Liver (tissue), 8 donors: ENCODE measurements at regions not wholly inside any gene's neighbourhood (a gene's known extent, or its start where the extent isn't known, plus 50 kb on each side); places are given as distances from the start of the nearest gene placed in this dataset.
"Not testable (repeated sequence)": the region's sequence is repeated elsewhere in the genome, so short reads cannot be mapped to it uniquely, and the experiment has no call there.

ENCODE experiments used
- DNase-seq: peaks from one replicate; pipeline ENCODE4 v3.0.0-alpha.2; 2017; ENCODE audit warnings: low spot score
- H3K27ac ChIP-seq, 2 donors: one replicate each; pipeline ENCODE4 v1.7.0; 2013; ENCODE audit warnings: inconsistent platforms in 2 of 2, low read length in 2 of 2, control low read depth in 1 of 2, low read depth in 1 of 2, mild to moderate bottlenecking in 1 of 2
- H3K27me3 ChIP-seq, 4 donors: one replicate each; pipeline versions ENCODE4 v1.6.1 to v1.7.0; 2013; ENCODE audit warnings: low read length in 3 of 4, inconsistent platforms in 1 of 4, mild to moderate bottlenecking in 1 of 4, moderate library complexity in 1 of 4; ENCODE audit not compliant: control insufficient read depth in 4 of 4, insufficient read depth in 4 of 4
- H3K36me3 ChIP-seq, 4 donors: one replicate each; pipeline versions ENCODE4 v1.6.1 to v1.7.0; 2013; ENCODE audit warnings: low read length in 3 of 4, mild to moderate bottlenecking in 3 of 4, low read depth in 1 of 4, moderate library complexity in 1 of 4; ENCODE audit not compliant: control insufficient read depth in 4 of 4, insufficient read depth in 3 of 4
- H3K4me1 ChIP-seq, 4 donors: one replicate each; pipeline versions ENCODE4 v1.6.1 to v1.7.0; 2013; ENCODE audit warnings: low read length in 3 of 4, mild to moderate bottlenecking in 3 of 4, moderate library complexity in 1 of 4; ENCODE audit not compliant: control insufficient read depth in 4 of 4, insufficient read depth in 4 of 4
- H3K4me3 ChIP-seq, 3 donors: one replicate each; pipeline versions ENCODE4 v1.6.1 to v1.7.0; 2013; ENCODE audit warnings: low read length in 3 of 3, control low read depth in 1 of 3, low read depth in 1 of 3, mild to moderate bottlenecking in 1 of 3
- H3K9ac ChIP-seq, 2 donors: one replicate each; pipeline ENCODE4 v1.7.0; 2013; ENCODE audit warnings: low read length in 2 of 2, mild to moderate bottlenecking in 2 of 2, moderate library complexity in 2 of 2, control low read depth in 1 of 2, low read depth in 1 of 2
- H3K9me3 ChIP-seq, 4 donors: one replicate each; pipeline versions ENCODE4 v1.6.1 to v1.7.0; 2013; ENCODE audit warnings: low read length in 3 of 4; ENCODE audit not compliant: control insufficient read depth in 4 of 4
- ATF3 ChIP-seq: IDR thresholded peaks from 2 replicates; pipeline ENCODE4 v1.6.1; 2016; ENCODE audit warnings: antibody characterized with exemption
- CTCF ChIP-seq: fragments of 150-350 bp; IDR thresholded peaks from 2 replicates; pipeline ENCODE4 v1.5.1; 2017; ENCODE audit warnings: improper control_type of control experiment, low read depth, low read length; ENCODE audit not compliant: missing input control
- EGR1 ChIP-seq, 2 donors: IDR thresholded peaks; 2 replicates each; pipeline ENCODE4 v1.6.1; 2016 to 2018; ENCODE audit warnings: antibody characterized with exemption in 2 of 2, low read depth in 2 of 2
- FOXA1 ChIP-seq: IDR thresholded peaks from 2 replicates; pipeline ENCODE4 v1.6.1; 2016; ENCODE audit warnings: antibody characterized with exemption
- FOXA2 ChIP-seq: IDR thresholded peaks from 2 replicates; pipeline ENCODE4 v1.6.1; 2016; ENCODE audit warnings: antibody characterized with exemption
- GABPA ChIP-seq, 2 donors: IDR thresholded peaks in 1 of 2; conservative IDR thresholded peaks in 1 of 2; 2 replicates each; pipeline ENCODE4 v1.6.1; 2016; ENCODE audit warnings: antibody characterized with exemption in 2 of 2, mild to moderate bottlenecking in 1 of 2, moderate library complexity in 1 of 2
- HNF4A ChIP-seq, 2 donors: conservative IDR thresholded peaks; 2 replicates each; pipeline ENCODE4 v1.6.1; 2016; ENCODE audit warnings: antibody characterized with exemption in 2 of 2, mild to moderate bottlenecking in 2 of 2
- HNF4G ChIP-seq: IDR thresholded peaks from 2 replicates; pipeline ENCODE4 v1.6.1; 2016; ENCODE audit warnings: antibody characterized with exemption
- JUND ChIP-seq, 2 donors: IDR thresholded peaks; 2 replicates each; pipeline ENCODE4 v1.6.1; 2016; ENCODE audit warnings: antibody characterized with exemption in 2 of 2
- MAX ChIP-seq: IDR thresholded peaks from 2 replicates; pipeline ENCODE4 v1.6.1; 2016; ENCODE audit warnings: antibody characterized with exemption
- NR2F2 ChIP-seq: IDR thresholded peaks from 2 replicates; pipeline ENCODE4 v1.6.1; 2016; ENCODE audit warnings: antibody characterized with exemption
- REST ChIP-seq: IDR thresholded peaks from 2 replicates; pipeline ENCODE4 v1.6.1; 2016; ENCODE audit warnings: antibody characterized with exemption, mild to moderate bottlenecking
- RXRA ChIP-seq, 2 donors: IDR thresholded peaks; 2 replicates each; pipeline ENCODE4 v1.6.1; 2017 to 2018; ENCODE audit warnings: antibody characterized with exemption in 2 of 2, mild to moderate bottlenecking in 1 of 2
- SP1 ChIP-seq: IDR thresholded peaks from 2 replicates; pipeline ENCODE4 v1.6.1; 2018; ENCODE audit warnings: antibody characterized with exemption, mild to moderate bottlenecking
- TAF1 ChIP-seq: conservative IDR thresholded peaks from 2 replicates; pipeline ENCODE4 v1.6.1; 2016; ENCODE audit warnings: antibody characterized with exemption, mild to moderate bottlenecking
- ZBTB33 ChIP-seq: IDR thresholded peaks from 2 replicates; pipeline ENCODE4 v1.6.1; 2016; ENCODE audit warnings: antibody characterized with exemption
- WGBS: extraction: QIAGEN DNeasy Blood & Tissue Kit; methylation state at CpG from one replicate; pipeline ENCODE4 v1.1.7; 2013; 5-methylcytosine and 5-hydroxymethylcytosine counted together
- donor health status: healthy.
- donor health status: healthy.
- donor health status: healthy.
- donor health status: healthy.
- donor health status: healthy.

GRCh38 chr12:63495974-63496373, 172.3 kb downstream of the DPY19L2 start:
- DNase-seq = no peak
- no peak overlapping the region for H3K9ac ChIP-seq
- no peaks in the 10 kb centered on the region for H3K27me3 ChIP-seq
- H3K4me3 ChIP-seq = no peak overlapping the region
- peaks cover 0 to 5% (median 0%) of the 10 kb centered on the region in 4 donors for H3K4me1 ChIP-seq
- peaks cover 0 to 4% (median 0%) of the 10 kb centered on the region in 4 donors for H3K9me3 ChIP-seq
- H3K36me3 ChIP-seq = no peaks in the 10 kb centered on the region
- 29% methylated on average over 1 of the region's 1 CpG for WGBS
- no peak overlapping the region for H3K27ac ChIP-seq
- TF ChIP-seq NR2F2 = no peak
- no peak for TF ChIP-seq RXRA (IDR thresholded peaks at IDR 0.05)
- TF ChIP-seq HNF4A (conservative IDR thresholded peaks at IDR 0.05) = no peak
- TF ChIP-seq CTCF = no peak
- no peak for TF ChIP-seq JUND (IDR thresholded peaks at IDR 0.05)
- no peak for TF ChIP-seq SP1
- TF ChIP-seq ATF3 = no peak
- no peak for TF ChIP-seq FOXA2
- no peak for TF ChIP-seq MAX
- no peak for TF ChIP-seq GABPA (IDR thresholded peaks at IDR 0.05 in 1 of 2, conservative IDR thresholded peaks at IDR 0.05 in 1 of 2)
- no peak for TF ChIP-seq REST
- TF ChIP-seq EGR1 (IDR thresholded peaks at IDR 0.05; ENCODE audit: low read depth in 2 of 2) = no peak
- no peak for TF ChIP-seq TAF1
- no peak for TF ChIP-seq FOXA1
- no peak for TF ChIP-seq ZBTB33
- no peak for TF ChIP-seq HNF4G

GRCh38 chr12:63493357-63493756, 174.9 kb downstream of the DPY19L2 start:
- WGBS = 82% methylated on average over 4 of the region's 4 CpGs
- DNase-seq, H3K36me3 ChIP-seq, H3K9ac ChIP-seq, H3K4me3 ChIP-seq, H3K27me3 ChIP-seq, H3K9me3 ChIP-seq, H3K27ac ChIP-seq, H3K4me1 ChIP-seq: not testable (repeated sequence)
